ENCODE measurements at regions not wholly inside any gene's neighbourhood (a gene's known extent, or its start where the extent isn't known, plus 50 kb on each side); places are given as distances from the start of the nearest gene placed in this dataset.
"Not testable (repeated sequence)": the region's sequence is repeated elsewhere in the genome, so short reads cannot be mapped to it uniquely, and the experiment has no call there.

DNA sequence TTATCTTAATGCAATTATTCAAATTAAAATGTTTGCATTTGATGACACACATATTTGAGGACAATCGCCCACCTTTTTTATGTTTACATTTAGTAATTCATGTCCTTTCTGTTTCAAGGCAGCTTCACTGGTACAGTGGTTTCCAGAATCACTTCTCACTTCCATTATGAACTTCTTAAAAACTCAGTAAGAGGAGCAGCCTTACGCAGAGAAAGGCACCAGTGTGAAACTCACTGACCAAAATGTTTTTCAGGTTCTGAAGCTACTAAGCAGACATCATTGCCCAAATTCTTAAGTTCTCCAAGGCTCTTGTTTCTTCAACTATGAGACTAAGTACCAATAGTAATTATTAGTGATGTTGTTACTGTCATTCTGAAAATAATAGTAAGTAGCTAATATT lies 353.1 kb upstream of the CXADR start:
- no peaks in the 10 kb centered on the region for H3K4me1 Mint-ChIP-seq
- no peaks in the 10 kb centered on the region for H3K36me3 Mint-ChIP-seq
- POLR2A ChIA-PET, result no interaction called here
- no peak overlapping the region for H3K27ac Mint-ChIP-seq
- H3K9me3 Mint-ChIP-seq, result peaks cover 4% of the 10 kb centered on the region
- H3K4me3 Mint-ChIP-seq, result no peak overlapping the region
- ATAC-seq (ENCODE audit: low read depth), result no peak
- H3K27me3 Mint-ChIP-seq, result no peaks in the 10 kb centered on the region
- DNase-seq, result no peak

DNA sequence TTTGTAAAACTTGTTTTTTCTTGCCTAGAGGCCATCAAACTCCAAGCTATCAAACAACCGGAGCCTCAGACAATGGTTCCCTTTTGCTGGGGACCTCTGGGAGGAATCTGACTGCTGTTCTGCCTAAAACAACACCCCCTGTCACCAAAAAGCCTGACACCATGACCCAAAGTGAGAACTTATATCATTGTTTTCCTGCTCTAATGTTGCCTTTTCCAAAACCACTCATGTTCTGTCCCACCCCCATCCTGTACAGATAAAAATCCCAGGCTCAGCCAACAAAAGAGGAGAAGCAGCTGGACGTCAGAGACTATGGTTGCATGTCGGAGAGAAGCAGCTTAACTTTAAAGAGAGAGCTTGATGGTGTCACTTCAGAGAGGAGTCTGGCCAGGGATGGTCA lies 327.2 kb upstream of the CXADR start:
- no peak overlapping the region for H3K27ac Mint-ChIP-seq
- H3K4me3 Mint-ChIP-seq, result no peak overlapping the region

GRCh38 chr21:17189963-17190362 lies 322.9 kb upstream of the CXADR start:
- no peak for ATAC-seq (ENCODE audit: low read depth)
- no peaks in the 10 kb centered on the region for H3K36me3 Mint-ChIP-seq
- H3K9me3 Mint-ChIP-seq, result peaks cover 20% of the 10 kb centered on the region
- H3K27ac Mint-ChIP-seq, result no peak overlapping the region
- DNase-seq, result no peak
- no peaks in the 10 kb centered on the region for H3K4me1 Mint-ChIP-seq
- no peak overlapping the region for H3K4me3 Mint-ChIP-seq
- H3K27me3 Mint-ChIP-seq, result no peaks in the 10 kb centered on the region
- POLR2A ChIA-PET, result no interaction called here

More for the DNA sequence above, 327.2 kb upstream of the CXADR start:
- no peak for ATAC-seq (ENCODE audit: low read depth)
- Mint-ChIP-seq H3K9me3 (peaks cover 6% of the 10 kb centered on the region), H3K27me3 (peaks cover 2% of the 10 kb centered on the region), H3K36me3 (no peaks in the 10 kb centered on the region), H3K4me1 (no peaks in the 10 kb centered on the region)
- DNase-seq, result no peak
- POLR2A ChIA-PET, result no interaction called here

DNA sequence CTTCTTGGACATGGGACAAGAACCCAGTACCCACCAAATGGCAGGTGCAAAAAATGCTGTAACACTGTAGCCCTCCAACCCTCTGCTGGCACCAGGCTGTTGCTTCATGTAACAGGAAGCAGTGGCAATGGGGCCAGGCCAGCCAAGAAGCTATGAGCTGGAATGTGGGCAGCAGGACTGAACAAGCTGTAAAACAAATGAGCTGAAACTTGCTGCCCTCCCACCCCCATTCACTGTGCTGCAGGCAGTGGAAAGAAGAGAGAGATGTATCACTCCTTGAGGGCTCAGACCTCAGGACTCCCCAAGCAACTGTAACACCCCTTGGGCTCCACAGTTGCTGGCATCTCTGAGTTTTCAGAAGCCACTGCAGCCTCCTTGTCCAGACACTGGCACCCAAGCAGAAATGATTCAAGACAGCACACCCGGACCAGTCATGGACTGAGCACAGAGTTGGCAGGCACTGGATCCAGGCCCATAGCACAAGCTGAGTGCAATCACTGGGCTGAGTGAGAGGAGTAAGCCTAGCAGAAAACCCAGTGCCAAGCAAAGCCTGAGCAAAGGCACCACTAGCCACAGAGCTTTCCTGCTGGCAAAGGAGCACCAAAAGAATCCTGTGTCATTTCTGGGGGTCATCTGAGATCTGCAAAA lies 321.4 kb upstream of the CXADR start:
- no peaks in the 10 kb centered on the region for H3K4me1 Mint-ChIP-seq
- DNase-seq (no peak), ATAC-seq (ENCODE audit: low read depth) (no peak)
- H3K27me3 Mint-ChIP-seq, result no peaks in the 10 kb centered on the region
- POLR2A ChIA-PET, result no interaction called here
- no peak overlapping the region for H3K27ac Mint-ChIP-seq
- no peaks in the 10 kb centered on the region for H3K36me3 Mint-ChIP-seq
- H3K9me3 Mint-ChIP-seq, result peaks cover 15% of the 10 kb centered on the region
- H3K4me3 Mint-ChIP-seq, result no peak overlapping the region

GRCh38 chr21:17195351-17195750 lies 317.5 kb upstream of the CXADR start:
- DNase-seq (no peak), ATAC-seq (ENCODE audit: low read depth) (no peak)
- Mint-ChIP-seq H3K4me1 (no peaks in the 10 kb centered on the region), H3K36me3 (no peaks in the 10 kb centered on the region), H3K27ac (no peak overlapping the region), H3K9me3 (peaks cover 17% of the 10 kb centered on the region), H3K27me3 (no peaks in the 10 kb centered on the region), H3K4me3 (no peak overlapping the region)
- POLR2A ChIA-PET, result no interaction called here

- ATAC-seq (ENCODE audit: low read depth), result no peak
- peaks cover 15% of the 10 kb centered on the region for H3K9me3 Mint-ChIP-seq
Measured at GRCh38 chr21:17195976-17196375, 316.9 kb upstream of the CXADR start.

GRCh38 chr21:17196623-17197022 lies 316.2 kb upstream of the CXADR start:
- POLR2A ChIA-PET, result no interaction called here
- Mint-ChIP-seq H3K27ac (no peak overlapping the region), H3K36me3 (no peaks in the 10 kb centered on the region), H3K9me3 (peaks cover 13% of the 10 kb centered on the region), H3K4me3 (no peak overlapping the region), H3K4me1 (no peaks in the 10 kb centered on the region), H3K27me3 (no peaks in the 10 kb centered on the region)
- DNase-seq (no peak), ATAC-seq (ENCODE audit: low read depth) (no peak)

More at GRCh38 chr21:17195976-17196375, 316.9 kb upstream of the CXADR start:
- Mint-ChIP-seq H3K4me3 (no peak overlapping the region), H3K4me1 (no peaks in the 10 kb centered on the region), H3K36me3 (no peaks in the 10 kb centered on the region), H3K27me3 (no peaks in the 10 kb centered on the region), H3K27ac (no peak overlapping the region)
- POLR2A ChIA-PET, result no interaction called here
- DNase-seq, result no peak

DNA sequence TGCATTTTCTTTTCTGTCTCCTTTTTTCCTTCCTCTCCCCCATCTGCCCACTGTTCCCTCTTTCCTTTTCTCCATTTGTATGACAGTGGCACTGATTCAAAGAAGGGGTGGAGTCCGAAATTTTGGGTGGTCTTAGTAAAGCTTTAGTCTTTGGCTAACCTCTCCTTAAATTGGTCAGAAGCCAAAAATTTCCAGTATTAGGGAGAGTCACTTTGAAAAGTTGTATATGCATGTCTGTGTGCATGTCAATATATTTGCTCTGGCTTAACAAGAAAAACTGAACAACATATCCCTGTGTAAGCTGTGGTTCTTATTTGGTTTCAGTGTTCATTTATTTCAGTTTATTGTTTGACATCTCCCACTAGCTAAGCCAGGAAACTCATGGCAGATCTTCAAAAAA lies 314.8 kb upstream of the CXADR start:
- H3K9me3 Mint-ChIP-seq, result peaks cover 8% of the 10 kb centered on the region
- no peaks in the 10 kb centered on the region for H3K27me3 Mint-ChIP-seq

DNA sequence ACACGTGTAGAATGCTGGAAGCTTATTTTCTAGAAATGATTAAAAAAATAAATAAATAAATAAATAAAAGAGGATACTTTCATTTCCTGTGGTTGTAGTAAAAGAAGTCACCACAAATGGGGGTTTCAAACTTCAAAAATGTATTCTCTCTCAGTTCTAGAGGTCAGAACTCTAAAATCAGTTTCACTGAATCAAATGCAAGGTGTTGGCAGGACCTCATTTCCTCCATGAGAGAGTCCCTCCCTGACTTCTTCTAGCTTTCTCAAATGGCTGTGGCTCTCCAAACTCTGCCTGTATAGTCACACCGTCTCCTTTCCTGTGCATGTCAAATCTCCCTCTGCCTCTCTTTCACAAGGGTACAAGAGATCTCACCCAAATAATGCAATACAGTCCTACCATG lies 312.6 kb upstream of the CXADR start:
- POLR2A ChIA-PET, result no interaction called here
- no peak for DNase-seq
- H3K36me3 Mint-ChIP-seq, result no peaks in the 10 kb centered on the region
- no peak overlapping the region for H3K27ac Mint-ChIP-seq
- peaks cover 4% of the 10 kb centered on the region for H3K9me3 Mint-ChIP-seq
- no peak for ATAC-seq (ENCODE audit: low read depth)
- no peaks in the 10 kb centered on the region for H3K4me1 Mint-ChIP-seq
- no peaks in the 10 kb centered on the region for H3K27me3 Mint-ChIP-seq
- H3K4me3 Mint-ChIP-seq, result no peak overlapping the region

More for the DNA sequence above, 314.8 kb upstream of the CXADR start:
- H3K27ac Mint-ChIP-seq, result no peak overlapping the region
- H3K4me1 Mint-ChIP-seq, result no peaks in the 10 kb centered on the region
- no peaks in the 10 kb centered on the region for H3K36me3 Mint-ChIP-seq
- ATAC-seq (ENCODE audit: low read depth) (no peak), DNase-seq (no peak)
- POLR2A ChIA-PET, result no interaction called here
- no peak overlapping the region for H3K4me3 Mint-ChIP-seq

DNA sequence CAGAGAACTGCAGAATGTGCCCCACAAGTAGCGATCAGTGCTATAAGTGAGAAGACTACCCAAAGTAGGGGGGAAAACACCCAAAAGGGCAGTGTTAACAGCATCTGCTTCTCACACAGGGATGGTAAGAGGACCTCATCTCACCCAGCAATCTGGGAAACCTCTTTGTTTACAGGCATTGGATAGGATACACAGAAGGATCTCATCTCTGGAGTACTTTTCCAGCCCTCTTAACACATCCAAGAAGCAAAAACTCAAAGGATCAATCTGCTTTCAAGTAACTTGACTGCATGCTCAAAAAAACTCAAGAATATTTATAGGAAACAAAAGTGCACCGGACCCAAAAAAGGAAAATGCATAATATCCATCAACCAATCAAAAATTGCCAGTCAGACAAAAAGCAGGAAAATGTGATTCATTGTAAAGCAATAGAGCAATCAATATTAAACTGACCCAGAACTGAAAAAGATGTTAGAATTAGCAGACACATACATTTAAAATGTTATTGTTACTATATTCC lies 311.0 kb upstream of the CXADR start:
- no peaks in the 10 kb centered on the region for H3K36me3 Mint-ChIP-seq
- DNase-seq (no peak), ATAC-seq (ENCODE audit: low read depth) (no peak)
- POLR2A ChIA-PET, result no interaction called here
- H3K27ac Mint-ChIP-seq, result no peak overlapping the region
- no peaks in the 10 kb centered on the region for H3K27me3 Mint-ChIP-seq
- H3K4me1 Mint-ChIP-seq, result no peaks in the 10 kb centered on the region
- peaks cover 4% of the 10 kb centered on the region for H3K9me3 Mint-ChIP-seq
- H3K4me3 Mint-ChIP-seq, result no peak overlapping the region

DNA sequence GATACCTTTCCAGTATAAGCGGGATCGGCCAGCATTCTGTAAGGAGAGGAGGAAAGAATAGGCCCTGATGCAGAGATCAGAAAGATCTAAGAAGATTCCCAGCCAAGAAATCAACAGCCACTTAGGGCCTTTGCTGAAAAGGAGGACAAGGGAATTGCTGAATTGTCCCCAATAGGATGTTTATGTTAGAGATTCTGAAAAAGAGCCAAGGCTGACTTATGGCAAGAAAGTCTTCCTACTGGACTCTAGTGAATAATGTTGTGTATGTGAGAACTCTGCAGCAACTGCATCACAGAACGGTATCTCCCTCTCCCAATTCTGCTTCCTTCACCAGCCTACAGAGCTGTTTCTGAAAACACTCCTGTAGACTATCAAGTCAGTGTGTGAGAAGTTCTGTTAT lies 298.0 kb upstream of the CXADR start:
- DNase-seq (no peak), ATAC-seq (ENCODE audit: low read depth) (no peak)
- H3K4me3 Mint-ChIP-seq, result no peak overlapping the region
- no peak overlapping the region for H3K27ac Mint-ChIP-seq
- POLR2A ChIA-PET, result no interaction called here
- H3K4me1 Mint-ChIP-seq, result no peaks in the 10 kb centered on the region
- H3K36me3 Mint-ChIP-seq, result no peaks in the 10 kb centered on the region
- no peaks in the 10 kb centered on the region for H3K27me3 Mint-ChIP-seq
- peaks cover under 1% of the 10 kb centered on the region for H3K9me3 Mint-ChIP-seq

GRCh38 chr21:17219050-17219449 lies 293.8 kb upstream of the CXADR start:
- POLR2A ChIA-PET, H3K36me3 Mint-ChIP-seq, H3K4me3 Mint-ChIP-seq: not testable (repeated sequence)

DNA sequence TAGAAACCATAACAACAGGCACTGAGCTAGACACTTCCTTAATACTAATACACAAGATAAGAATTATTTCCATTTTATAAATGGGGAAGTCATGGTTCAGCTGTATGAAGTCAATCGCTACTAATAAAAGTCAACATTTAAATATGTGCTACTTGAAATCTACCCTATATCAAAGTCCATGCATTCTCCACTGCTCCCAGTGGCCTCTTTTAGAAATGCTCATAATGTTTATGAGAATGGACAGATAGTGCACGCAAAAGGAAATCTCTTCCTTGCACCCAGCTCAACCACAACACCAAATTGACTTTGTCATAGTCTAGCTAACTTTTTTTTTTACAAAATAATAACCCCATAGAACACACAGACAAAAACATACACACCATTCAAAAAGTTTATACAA lies 281.7 kb upstream of the CXADR start:
- Mint-ChIP-seq H3K4me1 (no peaks in the 10 kb centered on the region), H3K9me3 (peaks cover 5% of the 10 kb centered on the region), H3K27me3 (no peaks in the 10 kb centered on the region), H3K27ac (no peak overlapping the region), H3K36me3 (no peaks in the 10 kb centered on the region), H3K4me3 (no peak overlapping the region)
- POLR2A ChIA-PET, result no interaction called here
- ATAC-seq (ENCODE audit: low read depth), result no peak
- no peak for DNase-seq

More at GRCh38 chr21:17219050-17219449, 293.8 kb upstream of the CXADR start:
- H3K9me3 Mint-ChIP-seq; H3K27ac Mint-ChIP-seq; DNase-seq; ATAC-seq (ENCODE audit: low read depth); H3K4me1 Mint-ChIP-seq; H3K27me3 Mint-ChIP-seq: not testable (repeated sequence)

DNA sequence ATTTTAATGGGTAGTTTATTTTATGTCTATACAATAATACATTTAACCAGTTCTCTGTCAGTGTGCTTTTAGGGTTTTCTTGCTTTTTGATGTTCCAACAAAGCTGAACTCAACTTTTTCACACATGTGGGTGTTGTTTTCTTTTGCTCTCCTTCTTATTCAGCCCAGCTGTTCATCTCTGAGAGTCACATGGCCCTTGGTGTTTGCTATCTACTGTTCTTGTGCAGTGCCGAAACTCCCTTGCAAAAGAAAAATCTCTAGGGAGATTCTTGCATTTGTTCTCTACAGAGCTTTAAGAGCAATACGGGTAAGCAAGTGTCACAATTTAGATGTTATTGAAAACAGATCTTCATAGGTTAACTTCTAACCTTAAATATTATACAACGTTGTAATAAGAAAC lies 281.1 kb upstream of the CXADR start:
- POLR2A ChIA-PET, result no interaction called here
- Mint-ChIP-seq H3K36me3 (no peaks in the 10 kb centered on the region), H3K27ac (no peak overlapping the region), H3K4me1 (no peaks in the 10 kb centered on the region), H3K27me3 (no peaks in the 10 kb centered on the region), H3K4me3 (no peak overlapping the region), H3K9me3 (peaks cover 5% of the 10 kb centered on the region)
- ATAC-seq (ENCODE audit: low read depth), result no peak
- no peak for DNase-seq

DNA sequence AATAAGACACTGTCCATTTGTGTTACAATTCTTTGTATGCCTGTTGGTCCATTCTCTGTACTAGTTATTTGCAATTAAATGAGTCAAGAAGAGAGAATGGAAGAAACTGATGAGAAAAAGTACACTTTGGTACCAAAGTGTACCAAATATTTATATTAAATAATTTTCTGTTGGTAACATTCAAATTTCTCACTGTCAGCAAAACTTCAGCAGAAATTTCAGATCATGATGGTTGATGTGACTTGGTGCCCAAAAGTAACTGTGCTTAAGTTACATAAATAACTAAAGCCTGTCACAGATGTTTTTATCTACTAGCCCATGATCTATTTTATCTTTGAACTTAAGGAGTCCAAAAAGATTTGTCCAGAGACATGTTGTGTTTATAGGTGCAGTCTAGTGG lies 274.4 kb upstream of the CXADR start:
- H3K27ac Mint-ChIP-seq, result no peak overlapping the region
- POLR2A ChIA-PET, result no interaction called here
- H3K27me3 Mint-ChIP-seq, result no peaks in the 10 kb centered on the region
- H3K4me3 Mint-ChIP-seq, result no peak overlapping the region
- DNase-seq, result no peak
- no peaks in the 10 kb centered on the region for H3K36me3 Mint-ChIP-seq
- no peaks in the 10 kb centered on the region for H3K4me1 Mint-ChIP-seq
- H3K9me3 Mint-ChIP-seq, result peaks cover 2% of the 10 kb centered on the region
- ATAC-seq (ENCODE audit: low read depth), result no peak
